ENCODE measurements at regions not wholly inside any gene's neighbourhood (a gene's known extent, or its start where the extent isn't known, plus 50 kb on each side); places are given as distances from the start of the nearest gene placed in this dataset.

DNA sequence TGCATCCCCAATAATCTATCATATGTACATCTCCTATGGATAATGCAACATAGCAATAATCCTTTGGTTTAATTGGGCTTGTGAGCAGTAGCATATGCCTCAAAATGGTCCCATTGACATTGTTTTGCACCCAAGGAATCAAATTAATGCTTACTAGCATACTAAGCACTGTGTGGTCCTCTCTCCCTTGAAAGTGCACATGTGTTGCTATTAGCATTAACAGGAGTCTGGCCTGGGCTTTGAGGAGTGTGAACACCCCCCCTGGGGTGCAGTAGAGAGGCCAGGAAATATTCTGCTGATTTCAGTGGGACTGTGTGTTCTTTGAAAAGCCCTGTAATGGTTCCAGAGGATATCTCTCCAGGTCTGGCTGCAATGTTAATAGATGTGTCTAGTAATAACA is 1148.4 kb downstream of the VRK1 start:
- no peak overlapping the region for H3K9ac ChIP-seq

GRCh38 chr14:97946240-97946639 is 1149.1 kb downstream of the VRK1 start:
- H3K9me3 ChIP-seq (ENCODE audit: control insufficient read depth, low read length): no peaks in the 10 kb centered on the region
- no peak overlapping the region for H2AFZ ChIP-seq
- H3K27ac ChIP-seq: no peak overlapping the region
- H3K27me3 ChIP-seq (ENCODE audit: control insufficient read depth, insufficient read depth, low read length): no peaks in the 10 kb centered on the region
- H3K79me2 ChIP-seq: no peaks in the 10 kb centered on the region
- no peaks in the 10 kb centered on the region for H3K4me1 ChIP-seq
- no peak for TF ChIP-seq CTCF (IDR thresholded peaks at IDR 0.05)
- H3K36me3 ChIP-seq (ENCODE audit: control insufficient read depth, insufficient read depth, low read length): no peaks in the 10 kb centered on the region
- H3K4me2 ChIP-seq (ENCODE audit: low read length): no peak overlapping the region
- H3K4me3 ChIP-seq (ENCODE audit: low read depth, low read length): no peak overlapping the region
- no peak overlapping the region for H3K9ac ChIP-seq

More for the DNA sequence above, 1148.4 kb downstream of the VRK1 start:
- no peaks in the 10 kb centered on the region for H3K79me2 ChIP-seq
- H3K4me1 ChIP-seq: no peaks in the 10 kb centered on the region
- no peaks in the 10 kb centered on the region for H3K27me3 ChIP-seq (ENCODE audit: control insufficient read depth, insufficient read depth, low read length)
- H3K36me3 ChIP-seq (ENCODE audit: control insufficient read depth, insufficient read depth, low read length): no peaks in the 10 kb centered on the region
- H3K4me2 ChIP-seq (ENCODE audit: low read length): no peak overlapping the region
- H3K9me3 ChIP-seq (ENCODE audit: control insufficient read depth, low read length): no peaks in the 10 kb centered on the region
- H2AFZ ChIP-seq: no peak overlapping the region
- no peak overlapping the region for H3K27ac ChIP-seq
- H3K4me3 ChIP-seq (ENCODE audit: low read depth, low read length): no peak overlapping the region
- TF ChIP-seq CTCF (IDR thresholded peaks at IDR 0.05): no peak

- no peaks in the 10 kb centered on the region for H3K79me2 ChIP-seq
- H3K36me3 ChIP-seq (ENCODE audit: control insufficient read depth, insufficient read depth, low read length): no peaks in the 10 kb centered on the region
- H3K9ac ChIP-seq: no peak overlapping the region
- H3K9me3 ChIP-seq (ENCODE audit: control insufficient read depth, low read length): no peaks in the 10 kb centered on the region
- no peak overlapping the region for H3K4me2 ChIP-seq (ENCODE audit: low read length)
- TF ChIP-seq CTCF (IDR thresholded peaks at IDR 0.05): no peak
- H3K4me1 ChIP-seq: no peaks in the 10 kb centered on the region
- no peak overlapping the region for H3K4me3 ChIP-seq (ENCODE audit: low read depth, low read length)
- no peaks in the 10 kb centered on the region for H3K27me3 ChIP-seq (ENCODE audit: control insufficient read depth, insufficient read depth, low read length)
- no peak overlapping the region for H3K27ac ChIP-seq
- H2AFZ ChIP-seq: no peak overlapping the region
Observed at GRCh38 chr14:97946641-97947040, 1149.5 kb downstream of the VRK1 start.

- Histone ChIP-seq H3K9me3 (ENCODE audit: control insufficient read depth, low read length) (no peaks in the 10 kb centered on the region), H2AFZ (no peak overlapping the region), H3K27ac (no peak overlapping the region), H3K4me1 (no peaks in the 10 kb centered on the region), H3K27me3 (ENCODE audit: control insufficient read depth, insufficient read depth, low read length) (no peaks in the 10 kb centered on the region), H3K9ac (no peak overlapping the region), H3K79me2 (no peaks in the 10 kb centered on the region), H3K4me2 (ENCODE audit: low read length) (no peak overlapping the region), H3K36me3 (ENCODE audit: control insufficient read depth, insufficient read depth, low read length) (no peaks in the 10 kb centered on the region), H3K4me3 (ENCODE audit: low read depth, low read length) (no peak overlapping the region)
- no peak for TF ChIP-seq CTCF (IDR thresholded peaks at IDR 0.05)
Observed at GRCh38 chr14:97948841-97949240, 1151.7 kb downstream of the VRK1 start.

DNA sequence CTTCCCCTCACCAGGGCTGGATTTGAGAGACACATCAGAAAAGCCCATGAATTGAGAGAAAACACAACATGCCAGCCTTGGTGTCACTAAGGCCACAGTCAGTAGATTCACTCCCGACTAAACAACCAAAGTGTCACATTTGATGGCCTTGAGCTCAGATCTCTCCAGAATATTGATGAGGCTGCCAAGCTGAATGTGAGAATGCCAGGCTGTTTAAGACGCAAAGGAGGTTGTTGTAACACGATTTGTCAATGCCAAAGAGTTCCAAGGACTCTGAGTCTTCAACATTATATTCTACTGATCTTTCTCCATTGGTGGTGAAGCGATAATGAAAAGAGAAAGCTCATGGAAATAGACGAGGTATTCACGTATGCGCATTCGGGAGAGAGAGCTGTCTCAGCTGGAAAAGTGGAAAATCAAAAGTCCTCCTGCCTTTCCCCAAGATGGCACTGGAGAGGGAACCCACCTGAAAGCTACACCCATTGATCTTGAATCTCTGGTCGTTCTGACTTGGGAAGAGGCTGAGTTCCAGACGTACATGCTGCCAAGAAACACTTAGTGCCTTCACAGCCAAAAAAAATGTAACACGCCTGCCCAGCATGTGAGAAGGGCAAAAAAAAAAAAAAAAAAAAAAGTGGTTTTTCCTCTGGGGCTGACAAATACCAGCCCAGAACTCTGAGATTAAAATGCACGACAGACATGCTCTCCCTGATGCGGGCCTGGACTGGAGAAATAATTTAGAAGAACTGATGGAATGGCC is 1159.6 kb downstream of the VRK1 start:
- H3K9me3 ChIP-seq (ENCODE audit: control insufficient read depth, low read length): no peaks in the 10 kb centered on the region
- no peak overlapping the region for H3K27ac ChIP-seq
- no peak overlapping the region for H3K9ac ChIP-seq
- H3K4me1 ChIP-seq: no peaks in the 10 kb centered on the region
- no peak overlapping the region for H3K4me3 ChIP-seq (ENCODE audit: low read depth, low read length)
- no peaks in the 10 kb centered on the region for H3K36me3 ChIP-seq (ENCODE audit: control insufficient read depth, insufficient read depth, low read length)
- H3K4me2 ChIP-seq (ENCODE audit: low read length): no peak overlapping the region
- H3K79me2 ChIP-seq: no peaks in the 10 kb centered on the region
- no peaks in the 10 kb centered on the region for H3K27me3 ChIP-seq (ENCODE audit: control insufficient read depth, insufficient read depth, low read length)
- TF ChIP-seq CTCF (IDR thresholded peaks at IDR 0.05): no peak
- no peak overlapping the region for H2AFZ ChIP-seq
